ENCODE measurements at regions not wholly inside any gene's neighbourhood (a gene's known extent, or its start where the extent isn't known, plus 50 kb on each side); places are given as distances from the start of the nearest gene placed in this dataset.

- WGBS = 87% methylated on average over 3 of the region's 3 CpGs
These were observed 88.7 kb upstream of the CD93 start for GRCh38 chr20:23174821-23175220.

More at GRCh38 chr20:23174821-23175220, 88.7 kb upstream of the CD93 start:
- no peaks in the 10 kb centered on the region for H3K36me3 ChIP-seq (ENCODE audit: control insufficient read depth in 4 of 4, insufficient read depth in 3 of 4, low read depth in 1 of 4, low read length in 3 of 4)
- H3K4me3 ChIP-seq (ENCODE audit: low read depth in 1 of 3, low read length in 3 of 3) = no peak overlapping the region
- no peak for DNase-seq (ENCODE audit: low spot score)
- H3K27me3 ChIP-seq (ENCODE audit: control insufficient read depth in 4 of 4, insufficient read depth in 4 of 4, low read length in 3 of 4) = peaks cover 0 to 5% (median 2%) of the 10 kb centered on the region in 4 donors
- TF ChIP-seq MAX (IDR thresholded peaks at IDR 0.05) (no peak), REST (IDR thresholded peaks at IDR 0.05) (no peak), HNF4G (IDR thresholded peaks at IDR 0.05) (no peak), GABPA (IDR thresholded peaks at IDR 0.05 in 1 of 2, conservative IDR thresholded peaks at IDR 0.05 in 1 of 2) (no peak), JUND (IDR thresholded peaks at IDR 0.05) (no peak), EGR1 (IDR thresholded peaks at IDR 0.05; ENCODE audit: low read depth in 2 of 2) (no peak), NR2F2 (IDR thresholded peaks at IDR 0.05) (no peak), FOXA1 (IDR thresholded peaks at IDR 0.05) (no peak), FOXA2 (IDR thresholded peaks at IDR 0.05) (no peak), ATF3 (IDR thresholded peaks at IDR 0.05) (no peak), TAF1 (conservative IDR thresholded peaks at IDR 0.05) (no peak), YY1 (IDR thresholded peaks at IDR 0.05) (no peak), HNF4A (conservative IDR thresholded peaks at IDR 0.05) (no peak), RAD21 (IDR thresholded peaks at IDR 0.05) (no peak), CTCF (IDR thresholded peaks at IDR 0.05; ENCODE audit: low read depth, low read length, missing input control) (no peak), SP1 (IDR thresholded peaks at IDR 0.05) (no peak), ZBTB33 (IDR thresholded peaks at IDR 0.05) (no peak)
- peaks cover 0 to 3% (median 0%) of the 10 kb centered on the region in 4 donors for H3K9me3 ChIP-seq (ENCODE audit: control insufficient read depth in 4 of 4, low read length in 3 of 4)
- no peak overlapping the region for H3K27ac ChIP-seq (ENCODE audit: low read depth in 1 of 2, low read length in 2 of 2)
- no peak overlapping the region for H3K9ac ChIP-seq (ENCODE audit: low read depth in 1 of 2, low read length in 2 of 2)
- H3K4me1 ChIP-seq (ENCODE audit: control insufficient read depth in 4 of 4, insufficient read depth in 4 of 4, low read length in 3 of 4) = no peaks in the 10 kb centered on the region
